SU-DHL-6 (cell line): ENCODE measurements at regions not wholly inside any gene's neighbourhood (a gene's known extent, or its start where the extent isn't known, plus 50 kb on each side); places are given as distances from the start of the nearest gene placed in this dataset.

Experiments
- H2AFZ ChIP-seq: fragments of 200-600 bp; sonication (generic); 2 replicates; pipeline ENCODE4 v1.6.1; 2014; ENCODE audit warnings: low read depth, mild to moderate bottlenecking, moderate library complexity, mixed read lengths, antibody characterized with exemption, low read length; ENCODE audit not compliant: severe bottlenecking
- H3F3A ChIP-seq: fragments of 200-600 bp; shearing (Covaris generic); 2 replicates; pipeline ENCODE4 v1.6.0; 2016; ENCODE audit warnings: antibody characterized with exemption, mild to moderate bottlenecking; ENCODE audit not compliant: insufficient read depth
- H3K27ac ChIP-seq: fragments of 200-600 bp; sonication (generic); 2 replicates; pipeline ENCODE4 v1.5.1; 2016; ENCODE audit warnings: low read depth, mild to moderate bottlenecking, low read length, moderate library complexity, mixed read lengths
- H3K27me3 ChIP-seq: fragments of 200-600 bp; sonication (generic), shearing (Covaris generic); 2 replicates; pipeline ENCODE4 v1.6.0; 2014; ENCODE audit warnings: mild to moderate bottlenecking, low read length
- H3K36me3 ChIP-seq: fragments of 200-600 bp; sonication (generic); 2 replicates; pipeline ENCODE4 v1.6.1; 2014; ENCODE audit warnings: mild to moderate bottlenecking, low read length, mixed read lengths
- H3K4me2 ChIP-seq: fragments of 300-600, 200-600 bp; shearing (Covaris generic), sonication (generic); 2 replicates; pipeline ENCODE4 v1.6.0; 2014; ENCODE audit warnings: low read length, low read depth, mild to moderate bottlenecking; ENCODE audit not compliant: poor library complexity, severe bottlenecking
- H3K4me3 ChIP-seq: fragments of 200-600 bp; sonication (generic); 2 replicates; pipeline ENCODE4 v1.5.1; 2014; ENCODE audit warnings: antibody characterized with exemption, low read length, mild to moderate bottlenecking, mixed read lengths; ENCODE audit not compliant: insufficient read depth, poor library complexity, severe bottlenecking
- H3K79me2 ChIP-seq: fragments of 200-600 bp; sonication (generic); 2 replicates; pipeline ENCODE4 v1.6.1; 2014; ENCODE audit warnings: mild to moderate bottlenecking, low read length, moderate library complexity; ENCODE audit not compliant: insufficient read depth
- H3K9ac ChIP-seq: fragments of 200-600 bp; sonication (generic); 2 replicates; pipeline ENCODE4 v1.7.0; 2014; ENCODE audit warnings: mild to moderate bottlenecking, low read length
- H3K9me2 ChIP-seq: fragments of 200-600 bp; sonication (generic); replicated peaks from 2 replicates; pipeline ENCODE4 v1.6.1; 2014; ENCODE audit warnings: low read length; ENCODE audit not compliant: insufficient read depth
- H3K9me3 ChIP-seq: fragments of 200-600 bp; sonication (generic); 2 replicates; pipeline ENCODE4 v1.6.1; 2014; ENCODE audit warnings: low read length, mixed read lengths; ENCODE audit not compliant: insufficient read depth
- H4K20me1 ChIP-seq: fragments of 200-600 bp; sonication (generic); 2 replicates; pipeline ENCODE4 v1.6.1; 2014; ENCODE audit warnings: low read depth, mild to moderate bottlenecking, antibody characterized with exemption, low read length, moderate library complexity, mixed read lengths
- CTCF ChIP-seq: fragments of 200-600 bp; sonication (generic); IDR thresholded peaks from one replicate; pipeline ENCODE4 v1.5.1; 2017; ENCODE audit warnings: antibody characterized with exemption, mild to moderate bottlenecking, low read length, moderate library complexity; ENCODE audit not compliant: insufficient read depth, poor library complexity, severe bottlenecking
- EZH2phosphoT487 ChIP-seq: fragments of 200-600 bp; sonication (generic), shearing (Covaris generic); conservative IDR thresholded peaks from 2 replicates; pipeline ENCODE4 v1.6.1; 2018; ENCODE audit warnings: mild to moderate bottlenecking, antibody characterized with exemption, low read length, moderate library complexity, mixed read lengths

- H3K9me2 ChIP-seq: no peaks in the 10 kb centered on the region
- H3F3A ChIP-seq: no peaks in the 10 kb centered on the region
- no peak overlapping the region for H3K4me2 ChIP-seq
- no peaks in the 10 kb centered on the region for H3K79me2 ChIP-seq
- no peak overlapping the region for H3K27ac ChIP-seq
- H4K20me1 ChIP-seq: no peaks in the 10 kb centered on the region
- H2AFZ ChIP-seq: no peak overlapping the region
- no peaks in the 10 kb centered on the region for H3K9me3 ChIP-seq
- H3K4me3 ChIP-seq: no peak overlapping the region
- no peak for TF ChIP-seq EZH2phosphoT487
- no peak for TF ChIP-seq CTCF
- no peaks in the 10 kb centered on the region for H3K36me3 ChIP-seq
- H3K27me3 ChIP-seq: no peaks in the 10 kb centered on the region
- no peak overlapping the region for H3K9ac ChIP-seq
Measured at GRCh38 chr11:15772981-15773380, 583.4 kb downstream of the SOX6 start.

GRCh38 chr11:15773476-15774387 is 582.6 kb downstream of the SOX6 start:
- Histone ChIP-seq H3K36me3 (no peaks in the 10 kb centered on the region), H2AFZ (no peak overlapping the region), H3K9me3 (no peaks in the 10 kb centered on the region), H3K27me3 (no peaks in the 10 kb centered on the region), H3K9ac (no peak overlapping the region), H3K9me2 (no peaks in the 10 kb centered on the region), H3K27ac (no peak overlapping the region), H4K20me1 (no peaks in the 10 kb centered on the region), H3F3A (no peaks in the 10 kb centered on the region), H3K4me3 (no peak overlapping the region), H3K4me2 (no peak overlapping the region), H3K79me2 (no peaks in the 10 kb centered on the region)
- no peak for TF ChIP-seq CTCF
- TF ChIP-seq EZH2phosphoT487: no peak

GRCh38 chr11:15774388-15774939 is 581.9 kb downstream of the SOX6 start:
- Histone ChIP-seq H3K27me3 (no peaks in the 10 kb centered on the region), H3F3A (no peaks in the 10 kb centered on the region), H2AFZ (no peak overlapping the region), H3K27ac (no peak overlapping the region), H3K79me2 (no peaks in the 10 kb centered on the region), H3K4me3 (no peak overlapping the region), H3K9me3 (no peaks in the 10 kb centered on the region), H4K20me1 (no peaks in the 10 kb centered on the region), H3K9me2 (no peaks in the 10 kb centered on the region), H3K4me2 (no peak overlapping the region), H3K36me3 (no peaks in the 10 kb centered on the region), H3K9ac (no peak overlapping the region)
- TF ChIP-seq EZH2phosphoT487 (no peak), CTCF (no peak)
